ENCODE measurements at regions not wholly inside any gene's neighbourhood (a gene's known extent, or its start where the extent isn't known, plus 50 kb on each side); places are given as distances from the start of the nearest gene placed in this dataset.

GRCh38 chr1:96016219-96016618, 705.4 kb upstream of the PTBP2 start:
- Histone ChIP-seq H3K79me2 (ENCODE audit: control insufficient read depth, insufficient read depth, low read length) (no peaks in the 10 kb centered on the region), H4K20me1 (replicated peaks; ENCODE audit: control insufficient read depth, insufficient read depth, low read length) (no peaks in the 10 kb centered on the region), H3K4me1 (replicated peaks in 1 of 2; ENCODE audit: control insufficient read depth in 2 of 2, insufficient read depth in 2 of 2, low read length in 2 of 2) (no peaks in the 10 kb centered on the region), H3K4me2 (ENCODE audit: insufficient read depth, low read length) (no peak overlapping the region), H3K36me3 (ENCODE audit: control insufficient read depth, insufficient read depth, low read length) (no peaks in the 10 kb centered on the region), H3K9me1 (ENCODE audit: control insufficient read depth, insufficient read depth, low read length) (no peaks in the 10 kb centered on the region), H3K27me3 (ENCODE audit: control insufficient read depth in 2 of 2, insufficient read depth in 2 of 2, low read length in 2 of 2) (no peaks in the 10 kb centered on the region), H3K9ac (ENCODE audit: insufficient read depth in 1 of 2, low read depth in 2 of 2, low read length in 2 of 2) (no peak overlapping the region), H3K27ac (ENCODE audit: extremely low read depth, low read depth, low read length) (no peak overlapping the region), H3K9me3 (replicated peaks; ENCODE audit: control insufficient read depth, insufficient read depth, low read depth, low read length) (no peaks in the 10 kb centered on the region; the same call in 1 of the 2 replicates), H3K4me3 (no peak overlapping the region), H2AFZ (ENCODE audit: low read depth, low read length) (no peak overlapping the region)
- in situ Hi-C loops (cut with MboI) = no loop called here
- FAIRE-seq = no peak
- no peak for DNase-seq (ENCODE audit: extremely low read depth in 1 of 4, low spot score in 3 of 4)
- CTCF ChIA-PET (ENCODE audit: low intra/inter-chr PET ratio) = no interaction called here
- WGBS (ENCODE audit: insufficient coverage, low coverage, missing lambda C conversion rate) = 0% methylated on average over 3 of the region's 3 CpGs
- intact Hi-C loops (cut with micrococcal nuclease) = no loop called here
- BruUV-seq (replicated peaks) = no TSS peak
- ATAC-seq = no peak
- POLR2A ChIA-PET = no interaction called here
- TF ChIP-seq NCOA4 (IDR thresholded peaks at IDR 0.05; ENCODE audit: partially characterized antibody) (no peak), CHD1 (IDR thresholded peaks at IDR 0.05; ENCODE audit: low read length) (no peak), ZC3H8 (IDR thresholded peaks at IDR 0.05) (no peak), ZMIZ1 (IDR thresholded peaks at IDR 0.05; ENCODE audit: low read depth in 2 of 2, low read length in 2 of 2) (no peak), ZNF668 (CRISPR knock-in tag; IDR thresholded peaks at IDR 0.05) (no peak), RBM34 (IDR thresholded peaks at IDR 0.05; ENCODE audit: borderline replicate concordance, insufficient read depth, low read length) (no peak), ZNF41 (CRISPR knock-in tag; conservative IDR thresholded peaks at IDR 0.05) (no peak), CSDE1 (IDR thresholded peaks at IDR 0.05) (no peak), PTBP1 (IDR thresholded peaks at IDR 0.05; ENCODE audit: low read depth, low read length) (no peak), CBX2 (IDR thresholded peaks at IDR 0.05; ENCODE audit: insufficient read depth, low read length, poor library complexity, severe bottlenecking) (no peak), E2F8 (IDR thresholded peaks at IDR 0.05; ENCODE audit: low read depth, partially characterized antibody) (no peak)
